ENCODE measurements at regions not wholly inside any gene's neighbourhood (a gene's known extent, or its start where the extent isn't known, plus 50 kb on each side); places are given as distances from the start of the nearest gene placed in this dataset.

DNA sequence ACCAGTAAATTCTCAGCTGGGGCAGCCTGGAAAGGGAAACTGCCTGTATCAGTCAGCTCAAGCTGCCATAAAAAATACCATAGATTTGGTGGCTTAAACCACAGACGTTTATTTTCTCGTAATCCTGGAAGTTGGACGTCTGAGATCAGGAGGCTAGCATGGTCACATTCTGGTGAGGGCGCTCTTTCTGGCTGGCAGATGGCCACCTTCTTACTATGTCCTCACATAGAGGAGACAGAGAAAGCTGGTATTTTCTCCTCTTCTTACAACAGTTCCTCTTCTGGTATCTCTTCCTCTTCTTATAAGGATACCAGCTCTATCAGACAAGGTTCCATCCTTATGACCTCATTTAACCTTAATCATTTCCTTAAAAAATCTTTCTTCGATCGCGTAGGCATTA, 50.5 kb upstream of the RFX3 start:
- no peak for DNase-seq (ENCODE audit: extremely low read depth, low read depth)
- no peak for TF ChIP-seq CTCF (IDR thresholded peaks at IDR 0.05; ENCODE audit: low read depth, low read length, missing control alignments)
- no peak overlapping the region for H3K4me3 ChIP-seq (replicated peaks; ENCODE audit: low read depth, low read length)

DNA sequence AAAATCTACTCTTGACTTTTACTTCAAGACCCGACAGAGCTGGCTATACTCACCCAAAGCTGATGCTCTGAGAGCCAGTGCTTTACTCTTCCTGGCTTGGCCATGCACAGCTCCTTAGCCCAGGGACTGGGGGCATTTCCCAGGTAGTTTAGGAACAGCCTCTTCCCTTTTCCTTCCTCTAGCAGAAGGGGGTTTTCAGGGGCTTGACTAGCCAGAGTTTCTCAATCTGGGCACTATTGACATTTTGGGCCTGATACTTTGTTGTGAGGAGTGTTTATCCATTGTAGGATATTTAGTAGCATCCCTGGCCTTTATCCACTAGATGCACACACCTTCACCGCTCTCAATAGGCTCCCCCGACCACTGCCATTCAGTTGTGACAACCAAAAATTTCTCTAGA, 50.0 kb upstream of the RFX3 start:
- no peak for TF ChIP-seq CTCF (IDR thresholded peaks at IDR 0.05; ENCODE audit: low read depth, low read length, missing control alignments)
- H3K4me3 ChIP-seq (replicated peaks; ENCODE audit: low read depth, low read length): no peak overlapping the region
- DNase-seq (ENCODE audit: extremely low read depth, low read depth): no peak
